NCI-H748 treated with DMSO at 0.1 percent for 48 hours (cell line): ENCODE measurements at regions not wholly inside any gene's neighbourhood (a gene's known extent, or its start where the extent isn't known, plus 50 kb on each side); places are given as distances from the start of the nearest gene placed in this dataset.

ENCODE experiments used
- DNase-seq: peaks from one replicate; lab custom pipeline; 2025; lab: John Stamatoyannopoulos, UW

DNA sequence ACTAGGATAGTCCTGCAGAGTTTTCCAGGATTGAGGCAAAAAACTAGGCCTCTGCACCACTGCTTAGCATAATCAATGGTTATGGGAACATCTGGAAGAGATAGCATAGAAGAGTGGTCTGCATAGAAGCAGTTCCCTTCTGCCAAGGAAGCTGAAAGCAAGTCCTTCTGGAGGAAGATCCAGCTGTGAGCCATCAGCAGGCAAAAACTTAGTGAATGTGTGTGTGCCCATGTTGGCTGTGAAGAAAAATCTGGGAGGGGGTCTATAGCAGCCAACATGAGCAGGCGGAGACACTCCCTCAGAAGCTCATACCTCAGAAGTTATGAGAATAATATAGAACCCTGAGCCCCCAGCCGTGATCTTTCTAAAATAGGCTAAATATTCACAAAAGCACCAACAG lies 228.1 kb upstream of the STEAP1 start:
- DNase-seq: no peak

DNA sequence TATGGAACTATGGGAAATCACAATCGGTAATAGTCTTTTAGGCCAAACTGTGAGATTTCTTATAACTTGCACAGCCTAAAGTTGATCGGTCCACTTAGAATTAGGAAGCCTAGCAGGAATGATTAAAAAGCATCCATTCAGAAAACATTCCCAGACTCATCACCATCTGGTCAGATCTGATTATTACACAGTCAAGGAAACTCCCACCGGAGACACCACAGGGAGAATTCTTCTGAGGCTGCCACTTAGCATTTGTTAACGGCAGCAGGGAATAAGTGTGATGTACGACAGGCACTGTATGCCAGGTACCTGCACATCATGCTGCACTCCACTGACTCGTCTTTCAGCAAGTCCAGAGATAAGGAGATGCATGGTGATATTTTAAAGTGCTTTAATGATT lies 227.6 kb upstream of the STEAP1 start:
- no peak for DNase-seq

DNA sequence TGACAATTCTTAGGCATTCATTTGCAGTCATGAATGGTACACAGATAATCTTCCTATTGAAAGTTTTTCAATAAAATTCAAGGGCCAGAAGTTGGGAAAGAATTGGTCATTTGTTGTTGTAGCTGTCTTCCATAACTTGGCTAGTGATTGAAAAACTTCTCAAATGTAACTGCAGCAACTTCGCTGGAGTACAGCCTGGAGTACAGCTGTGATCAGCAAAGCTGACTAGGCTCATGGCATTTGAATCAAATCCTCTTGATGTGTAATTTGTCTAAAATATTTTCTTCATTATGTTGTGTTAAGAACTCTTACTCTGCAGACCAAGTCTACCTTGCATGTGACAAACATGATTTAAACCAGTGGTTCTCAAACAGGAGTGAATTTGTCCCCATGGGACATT lies 226.5 kb upstream of the STEAP1 start:
- no peak for DNase-seq

DNA sequence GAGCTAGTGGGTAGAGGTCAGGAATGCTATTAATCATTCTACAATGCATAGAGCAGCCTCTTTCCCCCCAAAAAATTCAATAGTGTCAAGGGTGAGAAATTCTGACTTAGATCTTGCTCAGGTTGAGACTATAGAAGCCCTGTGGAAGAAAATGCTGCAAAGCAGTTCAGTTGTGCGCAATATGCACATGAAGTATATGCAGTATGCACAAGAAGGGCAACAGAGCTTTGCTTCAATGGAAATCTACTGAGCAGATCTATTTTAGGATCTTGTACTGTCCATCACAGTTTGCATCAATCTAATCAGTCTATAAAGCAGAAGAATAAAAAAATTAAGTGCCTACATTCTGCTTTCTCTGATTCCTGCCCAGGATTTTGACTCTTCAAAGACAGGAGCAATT lies 225.8 kb upstream of the STEAP1 start:
- DNase-seq: no peak

DNA sequence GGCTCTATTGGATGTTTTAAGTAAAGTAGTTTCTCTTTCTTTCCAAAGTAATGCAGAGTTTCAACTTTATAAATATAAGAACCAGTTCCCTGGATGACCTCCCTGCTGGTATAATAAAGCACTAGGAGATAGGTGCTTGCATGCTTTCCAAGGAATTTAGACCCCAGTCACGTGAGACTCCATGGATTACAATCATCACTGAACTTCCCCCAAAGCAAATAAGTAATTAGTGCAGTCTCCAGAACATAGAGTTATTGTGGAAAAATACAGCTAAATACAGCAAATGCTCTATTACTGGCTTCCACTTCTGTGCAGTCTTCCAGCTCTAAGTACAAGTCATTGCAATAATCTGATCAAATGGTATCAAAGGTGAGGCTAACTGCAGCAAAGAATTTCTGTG lies 220.2 kb upstream of the STEAP1 start:
- no peak for DNase-seq

DNA sequence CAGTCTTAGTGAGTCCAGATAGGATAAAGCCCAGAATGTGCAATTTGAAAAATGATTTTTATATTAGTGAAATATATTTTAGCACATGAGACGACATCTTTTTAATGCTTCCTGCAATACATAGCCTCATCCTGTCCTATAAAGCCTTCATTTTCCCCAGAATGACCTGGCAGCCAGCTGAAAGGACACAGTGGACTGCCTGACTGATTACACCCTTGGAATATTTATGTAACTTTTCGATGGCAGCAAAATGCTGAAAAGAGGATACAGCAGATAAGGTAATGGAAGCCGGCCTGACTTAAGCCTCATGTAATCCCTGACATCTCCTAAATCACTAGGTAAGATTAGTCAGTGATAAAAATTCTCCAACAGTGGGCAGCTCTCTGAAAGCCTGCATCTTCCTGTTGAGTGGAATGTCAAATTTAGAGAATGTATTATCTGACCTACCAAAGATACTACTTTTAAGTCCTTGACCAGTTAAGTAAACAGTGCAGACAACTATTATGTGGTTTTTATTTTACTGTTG lies 210.7 kb upstream of the STEAP1 start:
- DNase-seq: no peak

DNA sequence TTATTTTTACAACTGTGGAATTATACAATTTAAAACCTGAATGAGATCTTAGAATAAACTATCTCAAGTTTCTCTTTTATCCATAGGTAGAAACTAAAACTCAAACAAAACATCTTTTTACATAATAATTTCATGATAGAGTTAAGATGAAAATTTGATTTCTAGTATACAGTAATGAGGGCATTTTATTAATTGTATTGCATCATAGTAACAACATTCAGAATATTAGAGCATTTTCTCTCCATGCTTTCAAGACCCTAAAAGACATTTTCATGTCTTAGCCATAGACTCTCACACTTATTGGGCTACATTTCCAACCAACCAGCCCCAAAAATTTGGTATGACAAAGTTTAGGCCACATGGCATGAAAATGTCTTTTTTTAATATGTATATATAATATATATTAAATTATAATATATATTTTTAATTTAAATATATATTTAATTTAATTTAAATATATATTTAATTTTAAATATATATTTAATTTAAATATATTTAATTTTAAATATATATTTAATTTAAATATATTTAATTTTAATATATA lies 195.7 kb upstream of the STEAP1 start:
- no peak for DNase-seq

DNA sequence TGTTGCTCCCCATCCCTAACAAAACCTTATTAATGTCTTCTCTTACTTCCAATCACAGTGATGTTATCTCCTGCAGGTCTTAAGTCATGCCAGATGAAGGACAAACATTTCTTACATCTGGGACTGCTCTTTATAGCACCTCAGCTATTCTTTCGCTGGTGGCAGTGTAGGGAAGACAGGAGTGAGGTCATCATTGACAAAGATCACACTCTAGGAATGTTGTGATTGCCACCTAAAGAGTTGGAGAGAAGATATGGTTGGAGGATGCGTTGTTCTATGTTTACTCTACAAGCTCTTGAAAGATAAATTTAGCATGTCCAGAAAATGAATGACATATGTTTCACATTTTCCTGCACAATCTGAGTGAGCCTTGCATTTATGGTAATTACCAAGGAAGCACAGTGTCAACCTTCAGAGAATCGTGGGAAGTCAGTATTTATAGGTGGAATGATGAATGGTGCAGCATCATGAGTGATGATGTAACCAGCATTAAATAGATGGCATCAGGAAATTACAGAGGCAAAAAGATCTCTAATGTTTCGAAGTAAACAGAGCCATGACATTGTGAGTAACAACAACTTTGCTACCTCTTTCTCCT lies 188.1 kb upstream of the STEAP1 start:
- DNase-seq: no peak

DNA sequence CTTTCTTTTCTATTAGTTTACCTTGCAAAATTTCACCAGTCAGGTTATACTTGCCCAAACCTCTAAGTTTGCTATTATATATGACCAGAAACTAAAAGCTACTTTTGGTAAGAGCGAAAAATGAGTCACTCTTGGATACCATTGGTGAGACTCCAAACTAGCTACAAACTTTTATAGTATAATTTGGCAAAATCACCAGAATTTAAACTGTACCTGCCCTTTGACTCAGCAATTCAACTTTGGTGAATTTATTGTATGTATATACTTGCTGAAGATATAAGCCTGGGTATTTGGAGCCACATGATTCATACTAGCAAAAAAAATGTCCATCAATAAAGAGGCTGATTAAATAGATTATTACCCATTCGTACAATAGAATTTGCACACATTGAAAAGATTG lies 178.7 kb upstream of the STEAP1 start:
- DNase-seq: no peak

DNA sequence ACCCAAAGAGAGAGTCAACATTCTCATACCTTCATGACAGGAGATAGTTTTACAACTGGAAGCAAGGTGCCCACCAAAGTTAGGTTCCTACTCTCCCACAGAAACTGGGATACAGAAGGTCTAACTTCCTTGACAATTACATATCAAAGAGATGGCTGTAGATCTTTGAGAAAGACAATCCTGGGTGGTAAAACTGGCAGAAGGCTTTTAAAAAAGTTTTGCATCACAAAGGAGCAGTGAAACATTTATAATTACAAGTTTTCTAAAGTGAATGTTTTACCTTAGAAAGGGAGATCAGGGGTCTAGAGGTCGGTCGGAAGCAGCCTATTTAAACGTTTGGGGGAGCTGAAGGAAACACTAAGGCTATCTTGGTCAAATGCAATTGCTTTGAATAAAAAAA lies 166.6 kb upstream of the STEAP1 start:
- DNase-seq: no peak

DNA sequence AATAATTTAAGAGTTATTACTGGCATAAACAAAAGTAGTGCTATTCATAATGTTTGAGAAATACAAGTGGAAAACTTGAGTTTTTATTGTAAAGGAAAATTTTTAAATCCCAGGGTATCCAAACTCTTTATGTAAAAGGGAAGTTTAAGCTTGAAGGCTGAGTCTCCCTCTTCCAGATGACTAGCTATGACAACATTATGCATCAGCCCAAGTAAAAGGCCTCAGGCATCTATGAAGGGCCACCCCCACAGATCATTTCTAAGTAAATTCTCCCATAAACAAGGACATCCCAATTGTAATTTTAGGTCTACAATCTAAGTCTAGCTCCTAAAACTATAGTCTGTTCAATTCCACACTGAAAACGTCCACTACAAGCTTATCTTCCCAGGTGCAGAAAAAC lies 166.2 kb upstream of the STEAP1 start:
- no peak for DNase-seq

DNA sequence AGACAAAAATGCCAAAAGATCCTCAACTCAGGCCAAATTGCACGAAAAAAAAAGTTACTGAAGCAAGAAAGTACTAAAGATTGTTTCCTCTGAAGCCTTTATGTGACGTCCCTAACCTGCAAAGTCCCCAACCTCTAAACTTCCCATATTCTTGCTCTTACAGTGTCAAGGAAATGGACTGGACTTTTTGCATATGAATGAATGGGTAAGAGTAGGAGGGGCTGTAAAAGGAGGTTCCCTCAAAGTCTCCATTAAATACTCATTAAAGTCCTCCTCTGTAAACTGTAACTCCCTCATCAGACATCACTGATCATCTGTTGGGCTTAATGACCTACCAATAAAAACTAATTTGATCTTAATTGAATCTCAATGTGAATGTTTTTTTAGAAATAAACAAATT lies 164.8 kb upstream of the STEAP1 start:
- peak; percentile 14 for DNase-seq

DNA sequence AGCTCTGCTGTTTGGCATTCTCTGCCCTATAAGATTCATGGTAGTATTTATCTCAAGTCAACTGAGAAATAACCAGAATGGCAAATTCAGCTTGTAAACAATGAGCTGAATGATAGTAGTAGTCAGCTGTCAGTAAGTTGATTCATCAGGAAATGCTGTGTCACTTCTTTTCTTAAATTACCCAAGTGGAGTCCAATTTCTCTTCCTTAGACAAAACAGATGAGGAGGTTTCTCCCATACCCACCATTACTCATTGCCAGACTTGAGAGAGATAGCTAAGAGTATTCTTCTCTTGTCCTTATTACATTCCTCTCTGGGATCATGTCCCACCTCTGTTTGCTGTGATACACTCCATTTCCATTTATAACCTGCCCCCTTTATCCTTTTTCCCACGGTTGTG lies 159.8 kb upstream of the STEAP1 start:
- no peak for DNase-seq

DNA sequence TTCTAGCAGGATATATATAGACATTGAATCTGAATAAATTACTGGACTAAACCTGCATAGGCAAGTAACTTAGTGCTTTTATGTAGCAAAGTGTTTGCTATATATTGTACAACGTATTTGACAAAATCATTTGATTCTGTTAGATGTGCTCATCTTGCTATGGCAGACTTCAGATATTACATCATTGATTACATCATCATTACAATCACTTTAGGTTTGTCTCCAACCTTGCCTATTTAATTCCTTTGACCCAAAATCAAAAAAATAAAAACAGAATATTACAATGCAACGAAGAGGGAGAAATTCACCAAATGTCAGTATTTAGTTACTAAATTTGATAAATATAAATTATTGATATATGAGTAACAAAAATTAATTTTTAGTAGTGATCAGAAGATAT lies 155.7 kb upstream of the STEAP1 start:
- no peak for DNase-seq

DNA sequence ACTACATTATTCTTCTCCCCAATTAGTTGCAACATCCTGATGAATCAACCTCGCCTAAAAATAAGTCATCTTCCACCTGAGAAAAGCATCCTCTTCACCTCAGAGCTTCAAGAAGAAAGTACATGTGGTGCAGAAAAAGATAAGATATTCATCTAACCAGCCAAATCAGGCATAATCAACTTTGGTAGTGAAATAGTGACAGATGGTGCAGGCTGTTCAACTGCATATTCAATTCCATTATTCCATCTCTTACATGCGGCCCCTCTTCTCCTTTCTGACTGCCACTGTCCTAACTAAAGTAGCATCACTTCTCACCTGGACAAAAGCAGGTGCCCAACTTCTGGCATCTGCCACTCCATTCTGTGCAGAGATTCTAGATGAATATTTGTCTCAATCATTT lies 148.4 kb upstream of the STEAP1 start:
- no peak for DNase-seq

DNA sequence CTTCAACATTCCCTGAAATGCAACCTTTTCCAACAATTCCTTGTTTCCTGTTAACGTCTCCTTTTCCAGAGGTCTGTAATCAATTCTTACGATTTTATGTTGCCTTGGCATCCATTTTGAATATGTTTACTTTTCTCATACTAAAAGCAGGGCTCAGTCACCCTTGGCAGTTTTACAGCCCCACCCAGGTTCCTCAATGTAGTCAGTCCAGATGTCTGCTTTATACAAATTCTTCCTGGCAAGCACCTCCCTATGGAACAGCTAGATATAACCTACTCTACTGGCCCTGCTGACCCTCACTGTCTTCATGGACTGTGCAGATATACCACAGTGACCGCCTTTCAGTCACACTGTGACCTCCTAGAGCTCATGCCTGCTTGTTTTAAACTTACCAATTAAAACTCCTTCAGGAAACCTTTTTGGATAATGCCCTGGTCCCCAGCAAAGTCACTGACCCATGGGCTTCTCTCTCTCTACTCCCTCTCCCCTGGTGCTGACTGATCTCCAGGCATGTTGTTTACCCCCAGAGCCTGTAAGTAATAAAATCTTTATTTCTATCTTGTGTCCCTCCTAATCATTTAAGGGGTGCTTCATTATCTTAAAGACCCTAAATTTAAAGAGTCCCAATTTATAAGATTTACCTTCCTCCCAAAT lies 147.1 kb upstream of the STEAP1 start:
- peak; percentile 57 for DNase-seq

DNA sequence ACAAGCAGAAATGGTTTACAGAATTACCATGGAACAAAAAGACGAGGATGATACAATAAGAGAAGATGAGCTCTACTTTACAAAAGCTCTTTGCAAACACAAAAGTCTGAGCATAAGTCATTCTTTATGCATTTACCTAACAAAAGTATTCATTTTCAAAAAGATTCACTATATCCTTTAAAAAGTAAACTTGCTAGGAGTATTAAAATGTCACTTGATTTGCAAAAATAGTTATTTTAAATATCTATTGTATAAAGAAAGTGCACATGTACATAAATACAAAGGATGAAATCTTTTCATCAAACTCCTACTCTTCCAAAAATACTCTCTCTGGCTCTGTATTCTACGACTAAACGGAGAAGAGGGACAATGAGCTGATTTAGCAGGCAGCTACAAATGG lies 146.4 kb upstream of the STEAP1 start:
- no peak for DNase-seq

DNA sequence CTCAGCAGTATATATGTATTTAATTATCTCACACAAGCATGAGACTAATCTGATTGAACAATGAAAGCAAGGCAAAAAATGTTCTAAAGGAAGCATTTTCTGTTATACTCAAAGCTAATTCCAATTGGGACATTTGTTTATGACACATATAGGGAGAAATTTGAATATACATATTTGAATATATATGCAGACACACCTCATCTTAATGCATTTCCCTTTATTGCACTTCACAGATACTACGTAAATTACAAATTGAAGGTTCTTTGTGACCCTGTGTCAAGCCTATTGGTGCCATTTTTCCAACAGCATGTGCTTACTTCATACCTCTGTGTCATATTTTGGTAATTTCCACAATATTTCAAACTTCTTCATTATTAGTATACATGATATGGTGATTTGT lies 132.1 kb upstream of the STEAP1 start:
- no peak for DNase-seq

DNA sequence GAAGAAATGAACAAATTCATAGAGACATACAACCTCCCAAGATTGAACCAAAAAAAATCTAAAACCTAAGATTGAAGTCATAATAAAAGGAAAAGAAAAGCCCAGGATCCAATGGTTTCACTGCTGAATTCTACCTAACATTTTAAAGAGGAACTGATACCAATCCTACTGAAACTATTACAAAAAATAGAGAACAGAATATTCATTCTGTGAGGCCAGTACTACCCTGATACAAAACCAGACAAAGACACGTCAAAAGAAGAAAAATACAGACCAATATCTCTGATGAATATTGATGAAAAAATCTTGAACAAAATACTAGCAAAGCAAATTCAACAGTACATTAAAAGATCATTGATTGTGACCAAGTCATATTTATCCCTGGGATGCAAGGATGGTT lies 128.5 kb upstream of the STEAP1 start:
- no peak for DNase-seq

DNA sequence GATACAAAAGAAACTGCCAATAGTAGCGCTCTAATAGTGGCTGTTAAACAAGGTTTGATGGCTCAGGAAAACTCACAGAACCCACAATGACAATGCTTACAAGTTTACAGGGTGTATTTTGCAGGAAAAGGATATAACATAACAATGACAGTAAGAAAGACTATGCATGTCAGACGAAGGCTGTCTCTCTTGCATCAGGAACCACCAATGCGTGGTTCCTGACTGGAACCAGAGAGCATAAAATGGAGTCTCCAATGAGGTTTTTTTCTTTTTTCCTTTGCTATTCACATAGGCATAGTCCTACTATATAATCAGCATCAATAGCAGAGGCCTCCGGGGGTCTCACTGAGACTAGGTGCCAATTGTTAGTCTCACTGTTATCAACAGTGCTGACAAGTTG lies 120.4 kb upstream of the STEAP1 start:
- no peak for DNase-seq

DNA sequence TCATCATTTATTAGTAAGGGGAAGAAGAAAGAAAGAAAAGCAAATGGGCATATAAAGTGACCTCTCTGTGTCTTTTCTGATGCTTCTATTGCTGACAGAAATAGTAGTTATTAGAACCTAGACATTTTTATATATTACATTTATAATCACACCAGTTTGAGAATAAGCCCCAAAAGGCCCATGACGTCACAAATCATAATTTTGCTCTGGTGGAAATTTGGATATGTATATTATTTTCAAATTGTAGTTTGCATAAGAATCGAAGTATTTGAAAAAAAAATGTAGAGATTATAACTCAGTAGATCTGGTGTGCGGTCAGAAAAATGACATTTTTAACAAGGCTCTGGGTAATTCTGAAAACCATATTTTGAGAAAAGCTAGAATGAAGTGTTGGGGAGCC lies 101.2 kb upstream of the STEAP1 start:
- no peak for DNase-seq

DNA sequence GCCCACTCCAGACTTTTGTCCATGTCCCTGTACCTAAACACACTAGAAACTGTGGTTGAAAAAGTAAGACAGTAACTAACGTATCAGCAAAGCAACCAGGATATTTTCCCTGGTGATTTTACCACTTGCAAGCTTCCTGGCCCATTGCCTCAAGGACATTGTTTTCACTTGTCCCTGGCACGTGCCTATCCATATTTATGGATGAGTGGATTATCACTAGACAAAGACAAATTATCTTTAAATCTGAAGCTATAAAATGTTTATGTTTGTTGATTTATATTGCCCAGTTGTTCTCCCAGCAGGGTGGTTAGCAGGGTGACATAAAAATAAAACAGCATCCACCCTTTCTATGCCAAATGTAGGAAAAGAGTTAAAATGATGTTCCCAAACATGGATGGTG lies 93.2 kb upstream of the STEAP1 start:
- DNase-seq: no peak

DNA sequence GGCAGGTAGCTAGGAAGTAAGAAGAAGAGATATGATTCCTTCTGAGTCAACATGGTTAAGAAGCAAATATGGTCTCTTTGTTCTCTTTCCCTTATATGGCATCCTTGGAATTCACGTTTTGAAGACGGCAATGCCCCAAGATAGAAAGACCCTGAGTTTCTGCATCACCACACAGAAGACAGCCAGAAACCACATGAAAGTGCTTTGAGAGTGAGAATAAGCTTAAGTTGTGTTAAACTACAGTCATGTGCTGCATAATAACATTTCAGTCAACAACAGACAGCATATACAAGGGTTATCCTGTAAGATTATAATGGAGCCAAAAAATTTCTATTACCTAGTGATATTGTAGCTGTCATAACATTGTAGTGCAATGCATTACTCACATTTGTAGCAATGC lies 89.9 kb upstream of the STEAP1 start:
- DNase-seq: no peak

DNA sequence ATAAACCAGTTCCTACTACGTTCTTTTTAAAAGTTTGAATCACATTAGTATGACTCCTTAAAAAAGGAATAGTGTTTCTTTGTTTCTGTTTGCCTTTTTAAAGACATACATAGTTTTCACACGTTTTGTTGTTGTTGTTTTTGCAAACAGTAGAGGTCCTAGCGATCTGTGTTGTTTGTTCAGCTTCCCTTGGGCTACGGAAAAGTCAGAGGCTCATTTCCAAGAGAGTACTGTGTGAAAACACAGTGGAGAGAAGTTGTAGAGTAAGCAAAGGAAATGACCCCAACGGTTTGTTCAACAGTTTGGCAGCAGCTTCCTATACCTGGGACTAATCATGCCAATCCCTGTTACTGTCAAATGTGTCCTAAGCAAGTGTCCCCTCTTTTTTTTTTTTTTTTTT lies 87.1 kb upstream of the STEAP1 start:
- DNase-seq: no peak
